A549 (cell line): ENCODE measurements at regions not wholly inside any gene's neighbourhood (a gene's known extent, or its start where the extent isn't known, plus 50 kb on each side); places are given as distances from the start of the nearest gene placed in this dataset.

ENCODE experiments used
- ATAC-seq, 2 experiments: fragments of 200-7000 bp in 1 of 2; fragments of >200 bp in 1 of 2; cut with Nextera tagmentation in 1 of 2; cut with Tn5 transposase in 1 of 2; 3 replicates each; pipeline versions ENCODE4 v1.8.0 to v1.9.1; 2018 to 2020; ENCODE audit warnings: mild to moderate bottlenecking in 1 of 2, moderate library complexity in 1 of 2
- CTCF ChIA-PET: fragments of 300-600 bp; sonication (Branson Sonifier 250); formaldehyde crosslinking; extraction: SDS; loops from one replicate; lab custom pipeline; 2021; ENCODE audit warnings: antibody characterized with exemption, inconsistent platforms; lab: Yijun Ruan, JAX
- POLR2A ChIA-PET: fragments of 350-600 bp; formaldehyde crosslinking; extraction: SDS; loops from one replicate; lab custom pipeline; 2021; ENCODE audit warnings: antibody characterized with exemption, inconsistent platforms; lab: Yijun Ruan, JAX
- DNase-seq, 2 experiments: peaks; one replicate each; pipeline versions ENCODE4 v3.0.0 to v3.0.0-alpha.2; 2011 to 2016; ENCODE audit warnings: low read depth in 1 of 2, low spot score in 1 of 2
- FAIRE-seq: peaks from 2 replicates; lab custom pipeline; 2011; peaks lifted over from hg19 to GRCh38; lab: Jason Lieb, UNC
- H3K27ac ChIP-seq, 2 experiments: fragments of >200 bp; sonication (Bioruptor Twin); formaldehyde crosslinking; 3 replicates each; pipeline ENCODE4 v1.5.1; 2016 to 2017
- H3K4me1 ChIP-seq: fragments of >200 bp; sonication (Bioruptor Twin); formaldehyde crosslinking; 3 replicates; pipeline ENCODE4 v1.6.1; 2016
- H3K4me2 ChIP-seq: fragments of >200 bp; sonication (Bioruptor Twin); formaldehyde crosslinking; 3 replicates; pipeline ENCODE4 v1.6.1; 2016
- H3K4me3 ChIP-seq: fragments of >200 bp; sonication (Bioruptor Twin); formaldehyde crosslinking; 3 replicates; pipeline ENCODE4 v1.5.1; 2016
- H3K9me3 ChIP-seq: fragments of >200 bp; sonication (Bioruptor Twin); formaldehyde crosslinking; 3 replicates; pipeline ENCODE4 v1.6.1; 2016
- CHD4 ChIP-seq: fragments of 200-600 bp; sonication (generic); IDR thresholded peaks from 2 replicates; pipeline ENCODE4 v1.6.1; 2016; ENCODE audit warnings: antibody characterized with exemption, mild to moderate bottlenecking, borderline replicate concordance
- CTCF ChIP-seq: fragments of >200 bp; sonication (Bioruptor Twin); formaldehyde crosslinking; IDR thresholded peaks from 3 replicates; pipeline ENCODE4 v1.5.1; 2016
- EHF ChIP-seq: fragments of 250-450 bp; sonication (Bioruptor Pico); IDR thresholded peaks from 2 replicates; pipeline ENCODE4 v1.5.0; 2020; ENCODE audit warnings: mild to moderate bottlenecking
- ESRRA ChIP-seq: fragments of 150-350 bp; IDR thresholded peaks from 2 replicates; pipeline ENCODE4 v1.6.1; 2014; ENCODE audit warnings: mild to moderate bottlenecking, low read length, borderline replicate concordance
- FOSL2 ChIP-seq, 2 experiments: fragments of 450-650 bp in 1 of 2; fragments of >200 bp in 1 of 2; sonication (Bioruptor Twin) in 1 of 2; formaldehyde crosslinking; IDR thresholded peaks; 2 replicates each; pipeline versions ENCODE4 v1.5.0 to v1.6.1; 2016 to 2020; ENCODE audit warnings: mild to moderate bottlenecking in 1 of 2, moderate library complexity in 1 of 2
- FOXS1 ChIP-seq: fragments of 250-450 bp; sonication (Bioruptor Pico); IDR thresholded peaks from 2 replicates; pipeline ENCODE4 v1.5.0; 2020; ENCODE audit warnings: mild to moderate bottlenecking, moderate library complexity
- HEYL ChIP-seq: fragments of 250-450 bp; sonication (Bioruptor Pico); IDR thresholded peaks from 2 replicates; pipeline ENCODE4 v1.8.0; 2021; ENCODE audit warnings: mild to moderate bottlenecking, moderate library complexity
- HOXB5 ChIP-seq: fragments of 250-450 bp; sonication (Bioruptor Pico); IDR thresholded peaks from 2 replicates; pipeline ENCODE4 v1.5.0; 2020; ENCODE audit warnings: mild to moderate bottlenecking, moderate library complexity
- NFE2L2 ChIP-seq: fragments of 150-350 bp; conservative IDR thresholded peaks from 2 replicates; pipeline ENCODE4 v1.6.1; 2014; ENCODE audit warnings: low read length
- POLR2AphosphoS2 ChIP-seq: conservative IDR thresholded peaks from 2 replicates; pipeline ENCODE4 v1.6.1; 2012; ENCODE audit warnings: low read length, improper control_type of control experiment, inconsistent platforms
- RCOR1 ChIP-seq: fragments of 150-350 bp; IDR thresholded peaks from 2 replicates; pipeline ENCODE4 v1.6.1; 2014; ENCODE audit warnings: antibody characterized with exemption, low read length, low read depth
- WGBS: methylation state at CpG from one replicate; pipeline ENCODE4 v1.1.6; 2017; ENCODE audit errors: missing lambda C conversion rate; 5-methylcytosine and 5-hydroxymethylcytosine counted together
- TF ChIP-seq, protein P1 (sequence below): fragments of 250-450 bp; sonication (Bioruptor Pico); IDR thresholded peaks from 2 replicates; pipeline ENCODE4 v1.5.0; 2020; ENCODE audit warnings: low read depth, mild to moderate bottlenecking, moderate library complexity
- TF ChIP-seq, protein P2 (sequence below): fragments of 150-350 bp; IDR thresholded peaks from 2 replicates; pipeline ENCODE4 v1.6.1; 2014; ENCODE audit warnings: low read depth, mild to moderate bottlenecking, low read length

- ATAC-seq (no peak), DNase-seq (no peak)
- H3K4me1 ChIP-seq, result no peaks in the 10 kb centered on the region
- POLR2A ChIA-PET, result no interaction called here
- H3K4me3 ChIP-seq, result no peak overlapping the region
- H3K4me2 ChIP-seq, result no peak overlapping the region
- CTCF ChIA-PET, result no interaction called here
- TF ChIP-seq EHF (no peak), ESRRA (no peak)
- TF ChIP-seq, all 56 proteins: peak for 0
- no peaks in the 10 kb centered on the region for H3K9me3 ChIP-seq
- WGBS, result 9% methylated on average over 2 of the region's 2 CpGs
- H3K27ac ChIP-seq, result no peak overlapping the region
- FAIRE-seq, result no peak
Measured at GRCh38 chr12:43109631-43110345, 442.2 kb downstream of the ADAMTS20 start.

GRCh38 chr12:43108656-43109055 is 443.3 kb downstream of the ADAMTS20 start:
- ATAC-seq (no peak), DNase-seq (no peak), FAIRE-seq (no peak)
- POLR2A ChIA-PET, result no interaction called here
- no peak overlapping the region for H3K27ac ChIP-seq
- H3K4me3 ChIP-seq, result no peak overlapping the region
- WGBS, result 23% methylated on average over 3 of the region's 3 CpGs
- no peak overlapping the region for H3K4me2 ChIP-seq
- CTCF ChIA-PET, result no interaction called here
- H3K9me3 ChIP-seq, result no peaks in the 10 kb centered on the region
- TF ChIP-seq, protein P1, sequence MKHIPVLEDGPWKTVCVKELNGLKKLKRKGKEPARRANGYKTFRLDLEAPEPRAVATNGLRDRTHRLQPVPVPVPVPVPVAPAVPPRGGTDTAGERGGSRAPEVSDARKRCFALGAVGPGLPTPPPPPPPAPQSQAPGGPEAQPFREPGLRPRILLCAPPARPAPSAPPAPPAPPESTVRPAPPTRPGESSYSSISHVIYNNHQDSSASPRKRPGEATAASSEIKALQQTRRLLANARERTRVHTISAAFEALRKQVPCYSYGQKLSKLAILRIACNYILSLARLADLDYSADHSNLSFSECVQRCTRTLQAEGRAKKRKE, result no peak
- no peak for TF ChIP-seq CHD4
- TF ChIP-seq, protein P2, sequence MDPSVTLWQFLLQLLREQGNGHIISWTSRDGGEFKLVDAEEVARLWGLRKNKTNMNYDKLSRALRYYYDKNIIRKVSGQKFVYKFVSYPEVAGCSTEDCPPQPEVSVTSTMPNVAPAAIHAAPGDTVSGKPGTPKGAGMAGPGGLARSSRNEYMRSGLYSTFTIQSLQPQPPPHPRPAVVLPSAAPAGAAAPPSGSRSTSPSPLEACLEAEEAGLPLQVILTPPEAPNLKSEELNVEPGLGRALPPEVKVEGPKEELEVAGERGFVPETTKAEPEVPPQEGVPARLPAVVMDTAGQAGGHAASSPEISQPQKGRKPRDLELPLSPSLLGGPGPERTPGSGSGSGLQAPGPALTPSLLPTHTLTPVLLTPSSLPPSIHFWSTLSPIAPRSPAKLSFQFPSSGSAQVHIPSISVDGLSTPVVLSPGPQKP, result no peak
- no peak for TF ChIP-seq POLR2AphosphoS2
- TF ChIP-seq FOXS1 (CRISPR knock-in tag), result no peak
- TF ChIP-seq HOXB5 (CRISPR knock-in tag), result no peak
- TF ChIP-seq FOSL2 (IDR thresholded peaks at IDR 0.05), result no peak
- no peak for TF ChIP-seq FOSL2 (CRISPR knock-in tag; IDR thresholded peaks at IDR 0.05)
- no peaks in the 10 kb centered on the region for H3K4me1 ChIP-seq

- peak; percentile 51 for FAIRE-seq
Measured at GRCh38 chr12:43107026-43107775, 444.8 kb downstream of the ADAMTS20 start.

GRCh38 chr12:43106355-43106754 is 445.6 kb downstream of the ADAMTS20 start:
- no peaks in the 10 kb centered on the region for H3K4me1 ChIP-seq
- no peaks in the 10 kb centered on the region for H3K9me3 ChIP-seq
- no peak for ATAC-seq
- no peak for FAIRE-seq
- WGBS, result 26% methylated on average over 3 of the region's 3 CpGs
- no peak overlapping the region for H3K27ac ChIP-seq
- DNase-seq, result no peak
- no peak overlapping the region for H3K4me3 ChIP-seq
- TF ChIP-seq NFE2L2 (no peak), POLR2AphosphoS2 (no peak), CTCF (no peak), RCOR1 (no peak)
- ChIA-PET POLR2A (no interaction called here), CTCF (no interaction called here)
- no peak overlapping the region for H3K4me2 ChIP-seq

More at GRCh38 chr12:43107026-43107775, 444.8 kb downstream of the ADAMTS20 start:
- 45% methylated on average over 2 of the region's 2 CpGs for WGBS
- Histone ChIP-seq H3K27ac (no peak overlapping the region), H3K4me1 (no peaks in the 10 kb centered on the region), H3K9me3 (no peaks in the 10 kb centered on the region), H3K4me2 (no peak overlapping the region), H3K4me3 (no peak overlapping the region)
- DNase-seq (no peak), ATAC-seq (no peak)
- TF ChIP-seq HEYL (CRISPR knock-in tag), result no peak
- ChIA-PET POLR2A (no interaction called here), CTCF (interaction anchor here (0.7 kb wide), 1 partner anchor 343 kb away, joined by 3 read pairs; no protein-coding TSS in a partner anchor)
